ENCODE measurements at regions not wholly inside any gene's neighbourhood (a gene's known extent, or its start where the extent isn't known, plus 50 kb on each side); places are given as distances from the start of the nearest gene placed in this dataset.

DNA sequence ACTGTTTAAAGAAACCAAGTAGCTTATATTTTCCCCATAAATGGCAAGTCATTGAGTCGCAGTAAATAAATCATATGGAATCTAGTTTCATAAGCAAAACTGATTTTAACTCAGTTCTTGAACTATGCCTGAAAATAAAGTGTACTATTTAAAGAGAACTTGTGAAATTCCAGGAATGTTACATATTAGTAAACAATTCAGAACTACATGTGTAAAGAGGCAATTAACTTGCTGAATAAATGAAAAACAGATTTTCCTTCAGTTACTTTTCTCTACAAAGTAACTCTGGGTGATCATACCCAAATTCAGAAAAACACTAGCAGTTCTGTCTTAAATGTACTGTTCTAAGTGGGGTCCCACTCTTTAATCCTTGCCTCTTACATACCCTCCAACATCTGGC lies 236.1 kb upstream of the EDNRA start:
- Mint-ChIP-seq H3K36me3 (ENCODE audit: insufficient read depth in 1 of 3, low read depth in 3 of 3) (no peaks in the 10 kb centered on the region), H3K27me3 (ENCODE audit: low read depth) (no peaks in the 10 kb centered on the region), H3K27ac (no peak overlapping the region), H3K4me3 (no peak overlapping the region), H3K9me3 (no peaks in the 10 kb centered on the region), H3K4me1 (peaks cover 4 to 5% of the 10 kb centered on the region in 2 experiments; a peak in 3 of 4 replicates)
- Histone ChIP-seq H3T11ph (ENCODE audit: low read length) (no peak overlapping the region), H3K79me1 (ENCODE audit: insufficient read depth, low read depth, low read length, poor library complexity, severe bottlenecking) (no peaks in the 10 kb centered on the region), H2BK12ac (ENCODE audit: insufficient read length, low read depth, low read length) (no peak overlapping the region), H3K27ac (ENCODE audit: insufficient read length, low read depth, low read length) (no peak overlapping the region), H3K23ac (ENCODE audit: insufficient read length, low read depth, low read length) (no peak overlapping the region), H2BK15ac (ENCODE audit: low read depth, low read length) (no peak overlapping the region), H4K91ac (ENCODE audit: insufficient read length, low read depth, low read length) (no peak overlapping the region), H3K4me2 (ENCODE audit: insufficient read depth, insufficient read length, low read length) (no peak overlapping the region), H3K27me3 (ENCODE audit: insufficient read depth, low read length) (no peaks in the 10 kb centered on the region), H2AK5ac (ENCODE audit: insufficient read length, low read length) (no peak overlapping the region), H3K79me2 (ENCODE audit: insufficient read depth, low read length) (no peaks in the 10 kb centered on the region), H4K5ac (ENCODE audit: insufficient read length, low read depth, low read length) (no peak overlapping the region), H3K18ac (ENCODE audit: insufficient read length, low read depth, low read length) (no peak overlapping the region), H3K4me1 (ENCODE audit: insufficient read depth, low read length) (no peaks in the 10 kb centered on the region), H3K4ac (ENCODE audit: low read depth, low read length) (no peak overlapping the region), H3K56ac (ENCODE audit: insufficient read length, low read depth, low read length) (no peak overlapping the region), H2BK120ac (ENCODE audit: low read depth, low read length, poor library complexity, severe bottlenecking) (no peak overlapping the region), H4K20me1 (ENCODE audit: control insufficient read depth, insufficient read depth, insufficient read length) (no peaks in the 10 kb centered on the region), H3K9me3 (ENCODE audit: control insufficient read depth, low read depth, low read length) (no peaks in the 10 kb centered on the region), H4K8ac (replicated peaks; ENCODE audit: insufficient read length, low read depth, low read length) (no peak overlapping the region), H3K9ac (ENCODE audit: extremely low read depth, insufficient read length, low read length) (no peak overlapping the region), H2AFZ (ENCODE audit: low read length) (no peak overlapping the region), H3K14ac (ENCODE audit: insufficient read depth, low read length) (no peak overlapping the region), H2BK5ac (ENCODE audit: insufficient read length, low read length) (no peak overlapping the region), H2BK20ac (ENCODE audit: low read depth, low read length, poor library complexity, severe bottlenecking) (no peak overlapping the region), H3K23me2 (ENCODE audit: insufficient read length, low read depth, low read length, poor library complexity, severe bottlenecking) (no peaks in the 10 kb centered on the region)
- no CpG with 5 or more reads among the region's 1 CpG for WGBS (ENCODE audit: extremely low coverage, insufficient read length, low lambda C conversion rate)
- TF ChIP-seq, protein P1, sequence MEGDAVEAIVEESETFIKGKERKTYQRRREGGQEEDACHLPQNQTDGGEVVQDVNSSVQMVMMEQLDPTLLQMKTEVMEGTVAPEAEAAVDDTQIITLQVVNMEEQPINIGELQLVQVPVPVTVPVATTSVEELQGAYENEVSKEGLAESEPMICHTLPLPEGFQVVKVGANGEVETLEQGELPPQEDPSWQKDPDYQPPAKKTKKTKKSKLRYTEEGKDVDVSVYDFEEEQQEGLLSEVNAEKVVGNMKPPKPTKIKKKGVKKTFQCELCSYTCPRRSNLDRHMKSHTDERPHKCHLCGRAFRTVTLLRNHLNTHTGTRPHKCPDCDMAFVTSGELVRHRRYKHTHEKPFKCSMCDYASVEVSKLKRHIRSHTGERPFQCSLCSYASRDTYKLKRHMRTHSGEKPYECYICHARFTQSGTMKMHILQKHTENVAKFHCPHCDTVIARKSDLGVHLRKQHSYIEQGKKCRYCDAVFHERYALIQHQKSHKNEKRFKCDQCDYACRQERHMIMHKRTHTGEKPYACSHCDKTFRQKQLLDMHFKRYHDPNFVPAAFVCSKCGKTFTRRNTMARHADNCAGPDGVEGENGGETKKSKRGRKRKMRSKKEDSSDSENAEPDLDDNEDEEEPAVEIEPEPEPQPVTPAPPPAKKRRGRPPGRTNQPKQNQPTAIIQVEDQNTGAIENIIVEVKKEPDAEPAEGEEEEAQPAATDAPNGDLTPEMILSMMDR (conservative IDR thresholded peaks at IDR 0.05), result no peak
- no peak for DNase-seq

Data from H9 (cell line).